Glomerular visceral epithelial cell (primary cell): ENCODE measurements at regions not wholly inside any gene's neighbourhood (a gene's known extent, or its start where the extent isn't known, plus 50 kb on each side); places are given as distances from the start of the nearest gene placed in this dataset.
A peak's percentile ranks its signal among the peaks of the same experiment; 100 is the strongest.

Source experiments
- DNase-seq: peaks from one replicate; pipeline ENCODE4 v3.0.0-alpha.2; 2016; ENCODE audit errors: extremely low spot score

DNA sequence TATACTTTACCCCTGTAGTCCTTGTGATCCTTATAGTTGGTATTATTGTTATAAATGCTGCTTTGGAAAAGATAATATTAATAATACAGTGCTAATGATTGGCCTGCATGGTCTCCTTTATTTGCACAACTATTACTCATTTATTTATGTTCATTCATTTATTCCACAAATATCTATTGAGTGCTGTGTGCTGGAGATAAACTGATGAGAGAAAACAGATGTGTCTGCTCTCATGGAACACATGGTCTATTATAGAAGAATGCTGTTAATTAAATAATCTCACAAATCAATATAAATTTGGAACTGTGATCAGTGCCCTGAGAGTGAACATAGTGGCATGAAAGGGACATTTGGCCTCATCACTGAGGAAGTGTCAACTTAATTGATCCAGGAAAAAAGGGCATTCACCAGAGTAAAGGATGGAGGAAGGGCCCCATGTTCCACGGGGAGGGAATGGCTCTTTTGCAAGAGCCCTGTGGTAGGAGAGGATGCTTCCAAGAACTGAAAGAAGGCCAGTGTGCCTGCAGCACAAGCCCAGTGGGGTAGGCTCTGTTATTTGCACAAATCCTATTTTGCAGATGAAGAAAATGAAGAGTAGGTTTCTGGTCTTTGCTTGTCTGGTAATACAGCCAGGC, 91.5 kb upstream of the STK39 start:
- DNase-seq, result no peak

- no peak for DNase-seq
These were observed 93.5 kb upstream of the STK39 start for GRCh38 chr2:168340931-168341330.

DNA sequence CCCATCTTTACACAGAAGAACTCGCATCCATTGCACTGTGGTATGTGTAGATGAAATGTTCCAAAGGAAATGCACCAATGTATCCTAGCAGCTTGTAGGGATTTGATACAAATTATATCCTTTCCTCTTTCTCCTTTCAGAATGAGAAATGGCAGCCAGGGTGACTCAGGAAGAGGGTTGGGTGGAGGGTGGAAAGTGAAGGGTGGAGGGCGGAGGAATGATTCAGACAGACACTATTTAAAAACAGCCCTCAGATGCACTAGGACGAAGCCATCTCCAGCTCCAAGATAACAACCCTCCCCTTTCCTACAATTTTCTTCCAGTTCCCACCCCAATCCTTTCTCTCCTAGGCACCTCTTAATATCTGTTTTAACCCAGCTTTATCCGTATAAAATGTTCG, 96.2 kb upstream of the STK39 start:
- DNase-seq, result no peak

DNA sequence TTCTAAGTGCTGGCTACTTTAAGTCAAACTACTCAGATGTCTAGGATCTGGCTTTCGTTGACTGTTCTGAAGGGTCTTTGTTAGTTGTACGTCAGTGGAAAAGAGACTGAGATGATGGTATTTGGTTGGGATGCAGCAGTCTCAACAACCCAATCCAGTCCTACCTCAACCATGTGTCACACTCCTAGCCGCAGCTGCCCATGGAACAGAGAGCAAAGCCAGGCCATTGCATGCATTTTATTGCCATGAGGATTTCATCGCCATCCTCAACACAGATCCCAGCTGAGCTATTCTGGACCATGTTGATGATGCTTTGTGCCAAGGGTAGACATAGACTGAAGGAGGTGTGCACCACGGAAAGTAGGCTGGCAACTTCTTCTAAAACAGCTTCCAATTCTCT, 97.3 kb upstream of the STK39 start:
- no peak for DNase-seq

- no peak for DNase-seq
These were observed 98.2 kb upstream of the STK39 start for GRCh38 chr2:168345601-168346000.

GRCh38 chr2:168346725-168347477, 99.5 kb upstream of the STK39 start:
- peak; percentile 72 for DNase-seq

DNA sequence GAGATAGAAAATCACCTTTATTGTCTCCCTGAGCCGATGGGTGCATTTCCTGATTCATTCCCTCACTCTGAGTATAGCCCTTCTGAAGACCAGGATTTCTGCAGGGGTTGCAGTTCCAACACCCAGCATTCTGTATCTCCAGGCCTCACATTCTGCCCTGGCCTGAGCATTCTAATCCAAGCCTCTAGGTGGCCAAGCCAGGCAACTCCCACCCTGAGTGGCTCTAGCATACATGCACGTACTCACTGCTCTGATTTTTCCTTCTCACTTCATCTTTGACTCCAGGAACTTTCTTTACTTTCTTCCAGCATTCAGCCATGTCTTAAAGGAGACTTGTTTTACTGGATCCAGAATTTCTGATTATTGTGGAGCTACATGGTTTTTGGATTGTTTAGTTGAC, 100.7 kb upstream of the STK39 start:
- DNase-seq, result peak; percentile 31

DNA sequence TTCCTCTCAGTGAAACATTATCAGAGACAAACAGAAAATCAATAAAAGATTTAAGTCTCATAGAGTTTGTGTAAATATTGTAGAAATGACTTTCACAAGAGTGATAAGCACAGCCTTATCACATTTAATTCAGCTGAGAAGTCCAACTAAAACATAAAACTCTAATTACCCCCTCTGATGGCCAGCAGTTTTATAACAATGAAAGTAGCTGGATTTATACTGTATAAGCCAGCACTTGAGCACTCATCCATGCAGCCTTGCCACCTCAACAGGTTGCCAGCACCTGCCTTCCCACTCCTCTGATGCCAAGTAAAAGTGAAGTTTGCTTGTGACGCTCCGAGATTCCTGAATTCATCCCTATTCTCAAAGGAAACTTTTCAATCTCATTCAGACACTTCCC, 103.0 kb upstream of the STK39 start:
- no peak for DNase-seq

GRCh38 chr2:168353251-168353650, 102.8 kb upstream of the CERS6 start:
- no peak for DNase-seq

DNA sequence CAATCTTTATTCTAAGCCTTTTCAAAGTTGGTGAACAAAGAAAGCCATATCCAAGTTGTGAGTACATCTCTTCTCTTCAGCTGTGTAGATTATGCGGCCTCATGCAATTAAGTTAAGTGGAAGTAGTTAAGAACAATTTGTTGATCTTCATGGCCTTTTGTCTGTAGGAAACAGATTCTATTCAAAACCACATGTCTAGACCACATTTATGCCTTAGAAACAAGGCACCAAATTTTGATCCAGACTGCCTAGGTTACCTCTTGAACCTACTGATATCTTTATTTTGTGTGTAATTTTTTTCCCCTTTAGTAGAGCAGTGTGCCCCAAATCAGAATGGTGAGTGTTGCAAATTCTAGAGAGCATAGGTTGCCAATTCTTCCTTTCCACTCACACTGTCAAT, 101.6 kb upstream of the CERS6 start:
- no peak for DNase-seq

DNA sequence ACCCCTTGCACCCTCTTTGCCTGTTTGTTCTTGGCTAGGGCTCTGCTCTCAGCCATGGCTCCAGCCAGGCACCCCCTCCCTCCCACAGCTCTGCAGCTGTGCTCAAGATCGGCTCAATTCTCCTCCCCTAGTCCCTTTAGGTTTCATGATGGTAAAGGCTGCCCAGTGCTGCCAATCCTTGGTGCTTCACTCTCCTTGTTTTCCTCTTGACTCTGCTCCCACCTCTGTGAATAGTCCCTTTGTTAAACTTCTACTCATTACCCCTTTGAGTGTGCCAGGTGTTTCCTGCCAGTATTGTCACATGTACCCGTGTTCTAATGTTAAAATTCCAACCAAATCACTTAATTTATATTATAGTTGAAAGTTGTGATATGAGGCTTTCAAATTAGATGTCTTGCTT, 101.0 kb upstream of the CERS6 start:
- no peak for DNase-seq

GRCh38 chr2:168355779-168356476, 100.1 kb upstream of the CERS6 start:
- DNase-seq, result no peak

GRCh38 chr2:168356477-168356835, 99.6 kb upstream of the CERS6 start:
- no peak for DNase-seq

DNA sequence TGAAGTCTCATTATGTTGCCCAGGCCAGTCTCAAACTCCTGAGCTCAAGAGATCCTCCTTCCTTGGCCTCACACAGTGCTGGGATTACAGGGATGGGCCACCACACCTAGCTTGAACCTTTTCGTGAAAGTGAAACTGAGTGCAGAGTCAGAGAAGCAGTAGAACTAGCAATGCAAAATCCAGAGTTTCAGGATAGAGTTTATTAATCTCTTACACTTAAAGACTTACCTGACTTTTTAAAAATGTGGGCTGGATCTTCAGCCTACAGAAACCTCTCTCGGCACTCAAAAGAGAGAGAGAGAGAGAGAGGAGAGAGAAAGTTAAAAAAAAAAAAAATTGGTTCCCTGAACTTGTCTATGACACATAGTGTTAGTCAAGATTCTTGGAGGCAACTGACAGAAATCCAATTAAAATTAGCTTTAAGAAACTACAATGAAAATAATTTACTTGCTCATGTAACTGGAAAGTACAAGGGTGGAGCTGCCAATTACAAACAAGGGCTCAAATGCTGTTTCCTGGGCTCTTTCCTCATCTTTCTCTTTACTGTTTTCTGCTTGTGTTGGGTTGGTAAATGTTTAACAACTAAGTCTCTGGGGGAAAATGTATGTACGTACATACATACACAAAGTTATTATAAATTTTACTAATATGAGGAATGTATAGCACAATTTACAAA, 98.1 kb upstream of the CERS6 start:
- no peak for DNase-seq

GRCh38 chr2:168359082-168359481, 97.0 kb upstream of the CERS6 start:
- DNase-seq, result no peak

DNA sequence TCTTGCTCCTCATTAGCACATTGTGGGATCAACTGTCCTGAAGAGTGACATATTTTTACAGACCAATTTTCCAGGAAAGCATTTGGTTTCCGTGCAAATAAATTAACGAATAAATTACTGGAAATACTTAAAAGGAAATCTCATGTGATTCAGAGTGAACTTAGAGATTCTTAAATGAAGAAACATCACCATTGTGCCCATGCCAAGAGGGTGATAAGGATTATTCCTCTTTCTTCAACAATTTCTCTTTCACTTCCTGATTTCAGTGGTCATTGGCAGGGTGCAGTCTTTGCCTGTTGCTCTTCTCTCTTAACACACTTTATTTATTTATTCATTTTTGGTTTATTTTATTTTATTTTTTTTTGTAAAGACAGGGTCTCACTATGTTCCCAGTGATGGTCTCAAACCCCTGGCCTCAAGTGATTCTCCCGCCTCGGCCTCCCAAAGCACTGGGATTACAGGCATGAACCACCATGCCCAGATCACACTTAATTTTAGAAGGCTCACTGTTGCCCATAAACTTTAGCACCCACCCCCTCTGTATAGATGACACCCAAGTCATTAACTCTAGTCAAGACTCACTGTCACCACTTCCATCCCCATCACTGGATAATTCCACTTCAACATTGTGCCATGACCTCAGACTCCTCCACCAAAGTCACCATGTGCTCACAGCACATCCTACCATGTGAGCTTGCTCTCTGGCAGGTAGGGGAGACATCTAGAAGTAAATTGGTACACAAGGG, 92.6 kb upstream of the CERS6 start:
- DNase-seq, result no peak

- DNase-seq, result no peak
These were observed 90.9 kb upstream of the CERS6 start for GRCh38 chr2:168365094-168365621.

DNA sequence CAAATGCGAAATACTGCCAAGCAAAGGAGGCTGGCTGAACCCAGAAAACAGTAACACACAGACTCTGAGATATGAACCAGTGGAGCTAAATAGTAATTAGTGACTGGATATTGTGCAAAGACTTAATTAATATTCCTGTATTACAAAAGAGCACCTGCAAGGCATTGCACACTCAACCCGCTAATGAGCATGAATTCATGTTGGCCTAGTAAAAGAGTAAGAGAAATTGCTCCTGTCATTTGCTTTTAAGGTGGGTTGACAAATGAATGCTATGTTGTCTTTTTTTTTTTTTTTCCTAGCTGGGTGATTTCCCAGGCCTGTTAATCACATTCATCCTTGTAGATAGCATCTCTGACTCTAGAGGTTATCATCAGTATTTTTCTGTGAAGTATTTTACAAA, 87.0 kb upstream of the CERS6 start:
- no peak for DNase-seq

GRCh38 chr2:168371273-168372019, 84.6 kb upstream of the CERS6 start:
- DNase-seq, result no peak

- no peak for DNase-seq
These were observed 82.6 kb upstream of the CERS6 start for GRCh38 chr2:168373468-168373867.
